Ovary (tissue), 7 donors: ENCODE measurements at regions not wholly inside any gene's neighbourhood (a gene's known extent, or its start where the extent isn't known, plus 50 kb on each side); places are given as distances from the start of the nearest gene placed in this dataset.

Source experiments
- DNase-seq, 5 donors: peaks; one replicate each; pipeline ENCODE4 v3.0.0-alpha.2; 2019 to 2020
- H3K27ac ChIP-seq, 2 donors: fragments of 200-600 bp; one replicate each; pipeline versions ENCODE4 v1.5.1 to v1.8.0; 2019 to 2022
- H3K27me3 ChIP-seq: fragments of 200-600 bp; one replicate; pipeline ENCODE4 v1.8.0; 2022
- H3K36me3 ChIP-seq: fragments of 200-600 bp; sonication (generic); one replicate; pipeline ENCODE4 v1.5.1; 2019
- H3K4me1 ChIP-seq: one replicate; pipeline ENCODE4 v1.8.1; 2013; ENCODE audit warnings: mild to moderate bottlenecking, moderate library complexity; ENCODE audit not compliant: insufficient read depth
- H3K4me3 ChIP-seq: fragments of 200-600 bp; sonication (generic); one replicate; pipeline ENCODE4 v1.5.1; 2017
- H3K9me3 ChIP-seq, 2 donors: fragments of 200-600 bp in 1 of 2; sonication (generic) in 1 of 2; one replicate each; pipeline versions ENCODE4 v1.5.1 to v1.8.1; 2013 to 2019; ENCODE audit warnings: mild to moderate bottlenecking in 1 of 2, moderate library complexity in 1 of 2
- CTCF ChIP-seq, 3 donors: fragments of 450-650 bp in 2 of 3; fragments of 200-600 bp in 1 of 3; IDR thresholded peaks; one replicate each; pipeline versions ENCODE4 v1.5.1 to v1.8.0; 2016 to 2022; ENCODE audit warnings: antibody characterized with exemption in 3 of 3, mild to moderate bottlenecking in 1 of 3
- EP300 ChIP-seq: sonication (generic); formaldehyde crosslinking; IDR thresholded peaks from one replicate; pipeline ENCODE4 v1.6.1; 2017; ENCODE audit warnings: antibody characterized with exemption
- POLR2A ChIP-seq: fragments of 450-650 bp; IDR thresholded peaks from one replicate; pipeline ENCODE4 v1.6.1; 2017; ENCODE audit warnings: antibody characterized with exemption, mild to moderate bottlenecking, moderate library complexity
- WGBS, 3 donors: extraction: QIAGEN DNeasy Blood & Tissue Kit in 1 of 3; methylation state at CpG; one replicate each; pipeline versions ENCODE4 v1.1.5 to v1.1.7; 2013 to 2017; 5-methylcytosine and 5-hydroxymethylcytosine counted together
- intact Hi-C, 4 donors: fragments of 100-400 bp; cut with DNase I; formaldehyde crosslinking; loops; one replicate each; pipeline versions ENCODE4 v1.11.0 to v1.15.1; 2022 to 2023
- donor health status: DM: no; HTN: no; CAD: no; lungs with moderate emphysema.
- donor health status: DM: no; HTN: no; CAD: no.
- donor health status: Bipolar disorder and iron deficiency.
- donor health status: DM: no; HTN: no; CAD: no.
- donor health status: DM: yes; HTN: yes; CAD: no.

DNA sequence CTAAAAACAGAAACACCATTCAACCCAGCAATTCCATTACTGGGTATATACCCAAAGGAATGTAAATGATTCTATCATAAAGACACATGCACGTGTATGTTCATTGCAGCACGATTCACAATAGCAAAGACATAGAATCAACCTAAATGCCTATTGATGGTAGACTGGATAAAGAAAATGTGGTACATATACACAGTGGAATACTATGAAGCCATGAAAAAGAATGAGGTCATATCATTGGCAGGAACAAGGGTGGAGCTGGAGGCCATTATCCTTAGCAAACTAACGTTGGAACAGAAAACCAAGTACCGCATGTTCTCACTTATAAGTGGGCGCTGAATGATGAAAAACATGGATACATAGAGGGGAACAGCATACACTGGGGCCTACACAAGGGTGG, 77.2 kb upstream of the MYOCD start:
- Histone ChIP-seq H3K4me1 (no peaks in the 10 kb centered on the region), H3K4me3 (no peak overlapping the region), H3K27ac (no peak overlapping the region), H3K27me3 (no peaks in the 10 kb centered on the region), H3K9me3 (no peaks in the 10 kb centered on the region), H3K36me3 (no peaks in the 10 kb centered on the region)
- intact Hi-C loops = no loop called here
- TF ChIP-seq POLR2A (no peak), EP300 (no peak), CTCF (IDR thresholded peaks at IDR 0.05) (no peak)
- WGBS, 3 donors = 93 to 96% (median 96%) methylated on average over 5 of the region's 5 CpGs
- DNase-seq = no peak

GRCh38 chr17:12590417-12590816, 75.3 kb upstream of the MYOCD start:
- H3K27me3 ChIP-seq = no peaks in the 10 kb centered on the region
- DNase-seq = no peak
- no peaks in the 10 kb centered on the region for H3K9me3 ChIP-seq
- TF ChIP-seq EP300 = no peak
- no peak for TF ChIP-seq CTCF (IDR thresholded peaks at IDR 0.05)
- TF ChIP-seq POLR2A = no peak
- H3K27ac ChIP-seq = no peak overlapping the region
- WGBS, 3 donors = 90 to 93% (median 92%) methylated on average over 10 of the region's 10 CpGs
- H3K4me1 ChIP-seq = no peaks in the 10 kb centered on the region
- H3K36me3 ChIP-seq = no peaks in the 10 kb centered on the region
- intact Hi-C loops = no loop called here
- no peak overlapping the region for H3K4me3 ChIP-seq

- Histone ChIP-seq H3K4me1 (no peaks in the 10 kb centered on the region), H3K27ac (no peak overlapping the region), H3K36me3 (no peaks in the 10 kb centered on the region), H3K9me3 (no peaks in the 10 kb centered on the region), H3K27me3 (no peaks in the 10 kb centered on the region), H3K4me3 (no peak overlapping the region)
- WGBS, 3 donors = 80 to 85% (median 83%) methylated on average over 7 of the region's 7 CpGs
- intact Hi-C loops = no loop called here
- DNase-seq = no peak
- TF ChIP-seq EP300 (no peak), CTCF (IDR thresholded peaks at IDR 0.05) (no peak), POLR2A (no peak)
Observed at GRCh38 chr17:12591021-12591735, 74.5 kb upstream of the MYOCD start.

GRCh38 chr17:12592941-12593340, 72.7 kb upstream of the MYOCD start:
- WGBS, 3 donors = 75 to 91% (median 81%) methylated on average over 3 of the region's 3 CpGs
- H3K27ac ChIP-seq = no peak overlapping the region
- intact Hi-C loops = no loop called here
- no peak for DNase-seq
- H3K9me3 ChIP-seq = no peaks in the 10 kb centered on the region
- H3K36me3 ChIP-seq = no peaks in the 10 kb centered on the region
- no peak overlapping the region for H3K4me3 ChIP-seq
- H3K4me1 ChIP-seq = no peaks in the 10 kb centered on the region
- H3K27me3 ChIP-seq = no peaks in the 10 kb centered on the region
- TF ChIP-seq CTCF (IDR thresholded peaks at IDR 0.05) = no peak
- no peak for TF ChIP-seq EP300
- TF ChIP-seq POLR2A = no peak
